ENCODE measurements at regions not wholly inside any gene's neighbourhood (a gene's known extent, or its start where the extent isn't known, plus 50 kb on each side); places are given as distances from the start of the nearest gene placed in this dataset.

DNA sequence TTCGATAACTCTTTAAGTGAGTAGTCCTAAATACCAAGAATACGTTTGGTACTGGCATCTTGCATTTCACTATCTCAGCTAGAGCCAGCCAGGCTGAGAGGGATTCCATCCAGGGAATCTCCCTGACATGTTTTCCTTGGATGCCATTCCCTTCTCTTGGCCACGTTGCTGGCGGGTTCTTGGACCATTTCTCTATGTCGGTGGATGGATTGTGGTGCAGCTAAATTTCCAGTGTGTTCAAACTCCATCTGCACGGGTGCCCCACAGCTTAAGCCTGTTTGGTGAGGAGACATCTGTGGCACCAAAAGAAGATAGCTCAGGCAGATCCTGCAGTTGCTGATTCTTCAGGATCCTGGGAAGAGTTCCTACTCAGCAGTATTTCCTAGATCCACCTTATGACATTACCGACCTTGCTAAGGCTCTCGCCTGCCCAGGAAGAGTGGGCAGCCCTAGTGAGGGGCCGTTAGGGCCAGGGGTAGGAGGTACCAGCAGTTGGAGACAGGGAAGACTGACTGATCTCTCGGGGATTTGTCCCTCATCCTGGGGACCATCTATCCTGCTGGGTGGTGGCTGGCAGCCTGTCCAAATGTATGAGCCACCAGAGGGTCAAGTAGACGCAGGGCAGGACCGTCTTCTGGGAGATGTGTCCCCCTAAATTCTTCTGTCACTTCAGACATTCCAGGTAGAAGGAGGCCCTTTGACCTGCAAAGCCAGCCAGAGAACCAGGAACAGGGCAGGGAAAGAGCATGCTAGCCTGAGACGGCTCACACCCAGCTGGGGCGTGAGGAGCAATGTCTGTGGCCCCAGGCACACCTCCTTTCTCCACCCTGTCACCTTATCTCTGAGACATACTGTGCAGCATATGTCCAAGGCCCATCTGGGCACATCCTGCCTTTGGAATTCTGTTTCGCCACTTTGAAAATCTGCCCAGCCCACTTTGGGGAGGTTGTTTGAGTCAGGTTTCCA lies 72.6 kb upstream of the CAPRIN2 start:
- no peak for DNase-seq

DNA sequence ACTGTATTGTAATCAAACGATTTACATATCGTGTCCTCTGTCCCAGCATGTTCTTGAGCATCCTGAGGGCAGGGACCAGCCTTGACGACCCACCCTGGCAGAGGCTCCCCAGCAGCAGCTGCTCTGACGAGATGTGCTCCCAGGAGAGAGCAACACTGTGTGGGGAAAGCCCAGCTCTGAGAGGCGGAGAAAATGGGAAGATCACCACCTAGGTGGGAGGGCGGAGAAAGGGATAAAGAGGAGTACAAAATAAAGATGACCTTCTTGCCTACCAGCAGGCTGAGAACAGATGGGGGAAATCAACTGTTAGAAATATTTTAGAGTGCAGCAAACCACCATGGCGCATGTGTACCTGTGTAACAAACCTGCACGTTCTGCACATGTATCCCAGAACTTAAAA lies 71.5 kb upstream of the CAPRIN2 start:
- DNase-seq = no peak

DNA sequence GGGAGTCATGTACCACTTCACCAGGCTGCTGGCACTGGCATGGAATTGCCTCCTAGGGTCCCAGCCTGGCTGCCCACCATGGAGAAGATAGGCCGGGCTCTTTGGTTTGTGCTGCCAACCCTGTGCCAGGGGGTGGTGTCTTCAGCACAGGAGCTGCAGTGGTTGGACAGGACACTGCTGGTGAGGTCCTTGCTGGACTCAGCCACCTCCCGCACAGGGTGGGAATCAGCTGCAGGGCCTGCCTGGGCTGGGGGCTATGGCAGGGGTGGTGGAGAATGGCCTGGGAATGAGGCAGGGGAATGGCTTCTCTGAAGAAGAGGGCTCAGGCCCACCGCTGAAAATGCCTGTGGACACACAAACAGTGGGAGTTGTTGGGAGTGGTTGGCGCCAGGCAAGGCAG lies 70.6 kb upstream of the CAPRIN2 start:
- DNase-seq = no peak

- DNase-seq = no peak
Observed at GRCh38 chr12:30824311-30824710, 69.6 kb upstream of the CAPRIN2 start.

DNA sequence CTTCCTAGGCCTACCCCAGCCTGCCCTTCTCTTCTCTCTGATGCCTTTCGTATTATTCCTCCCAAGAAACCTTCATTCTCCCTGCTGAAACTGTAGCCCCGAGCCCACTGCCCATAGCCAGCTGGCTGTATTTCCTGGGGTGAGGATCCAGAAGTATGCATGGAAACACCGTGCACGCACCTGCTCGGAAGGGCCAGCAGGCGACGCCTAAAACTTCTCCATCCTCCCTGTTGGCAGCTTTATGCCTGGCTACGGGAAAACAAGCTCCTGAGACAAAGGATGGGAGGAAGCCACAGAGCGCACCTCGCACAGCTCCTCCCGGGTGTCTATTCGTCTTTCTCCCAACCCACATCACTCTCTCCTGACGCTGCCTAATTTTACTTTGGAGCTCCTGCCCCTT lies 69.0 kb upstream of the CAPRIN2 start:
- no peak for DNase-seq

DNA sequence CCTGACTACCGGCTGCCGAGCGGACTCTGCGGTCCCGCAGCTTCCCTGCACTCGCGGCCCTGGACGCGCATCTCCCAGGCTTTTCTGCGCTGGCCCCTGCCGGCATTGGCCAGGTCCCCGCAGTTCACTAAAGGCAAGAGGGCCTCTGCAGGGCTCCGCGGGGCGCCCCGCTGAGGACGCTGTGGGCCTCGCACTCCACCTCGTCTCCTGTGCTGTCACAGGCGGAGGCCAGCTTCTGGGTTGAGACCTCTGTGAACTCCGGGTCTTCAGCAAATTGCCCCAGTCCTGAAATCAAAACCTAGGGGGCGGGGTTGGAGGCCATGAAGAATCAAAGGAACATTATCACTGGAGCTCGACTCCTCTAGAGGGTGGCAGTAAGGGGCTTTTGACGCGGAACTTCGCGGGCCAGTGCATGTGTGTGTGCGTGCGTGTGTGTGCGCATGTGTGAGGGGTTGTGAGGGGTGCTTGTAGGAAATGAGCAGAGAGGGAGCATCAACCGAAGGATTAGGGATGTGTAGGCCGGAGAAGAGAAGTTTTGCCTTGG lies 68.5 kb upstream of the CAPRIN2 start:
- DNase-seq = peak in 2 of 6 experiments; percentile 37 to 55

DNA sequence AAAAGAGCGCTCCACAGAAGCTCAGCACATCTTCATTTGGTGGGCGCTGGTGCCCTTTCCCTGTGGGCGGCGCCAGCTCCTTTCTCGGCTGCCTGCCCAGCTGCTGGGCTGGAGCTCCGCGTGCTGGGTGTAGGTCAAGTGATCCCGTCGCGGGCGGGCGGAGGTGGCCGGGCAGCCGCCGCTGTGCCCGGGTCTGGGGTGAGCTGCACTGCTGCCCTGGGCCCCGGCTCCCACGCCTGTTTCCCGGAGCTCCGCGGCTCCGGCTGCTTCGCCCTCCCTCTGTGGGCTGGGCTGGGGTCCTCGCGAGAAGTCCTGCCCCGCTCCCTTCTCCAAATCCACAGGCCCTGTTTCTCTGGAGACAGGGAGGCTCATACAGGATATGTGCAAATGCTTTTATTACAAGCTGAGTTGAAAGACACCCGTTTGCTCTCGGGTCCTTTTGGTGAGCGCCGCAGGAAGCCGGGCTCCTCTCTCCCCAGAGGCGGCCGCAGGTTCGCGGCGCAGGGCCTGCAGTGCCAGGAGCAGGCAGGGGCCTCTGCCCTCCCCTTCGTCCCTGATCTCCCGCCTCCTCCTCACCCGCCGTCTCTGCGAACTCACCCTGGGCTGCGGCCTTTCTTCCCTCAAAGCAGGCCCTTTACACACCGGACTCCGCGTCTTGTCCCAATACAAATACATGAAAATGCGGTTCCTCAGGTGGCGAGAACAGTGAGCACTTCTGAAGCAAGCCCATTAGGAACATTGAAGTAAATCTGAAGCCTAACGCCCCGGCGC lies 67.8 kb upstream of the CAPRIN2 start:
- peak in 3 of 6 experiments; percentile 7 to 55 (median 49) for DNase-seq

DNA sequence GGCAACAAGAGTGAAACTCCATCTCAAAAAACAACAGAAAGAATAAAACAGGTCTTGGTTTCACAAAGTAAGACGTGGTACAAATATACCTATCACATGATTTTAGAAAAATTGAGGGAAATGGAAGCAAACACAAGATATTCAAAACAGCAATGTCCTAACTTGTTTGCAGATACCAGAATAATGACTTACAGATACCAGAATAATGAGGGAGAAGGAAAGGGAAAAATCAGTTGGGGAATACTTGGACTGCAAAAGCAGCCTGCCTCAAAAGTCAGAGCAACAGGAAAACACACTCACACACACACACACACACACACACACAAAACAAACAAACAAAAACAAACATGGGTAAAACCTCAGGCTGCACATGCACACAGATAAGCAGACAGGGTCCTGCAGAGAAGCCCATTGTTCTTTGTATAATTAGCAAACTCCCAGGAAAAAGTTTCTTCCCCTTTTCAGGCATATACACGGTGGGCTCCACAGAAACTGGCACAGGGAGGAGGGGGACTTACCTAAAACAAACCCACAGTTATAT lies 65.7 kb upstream of the CAPRIN2 start:
- no peak for DNase-seq

DNA sequence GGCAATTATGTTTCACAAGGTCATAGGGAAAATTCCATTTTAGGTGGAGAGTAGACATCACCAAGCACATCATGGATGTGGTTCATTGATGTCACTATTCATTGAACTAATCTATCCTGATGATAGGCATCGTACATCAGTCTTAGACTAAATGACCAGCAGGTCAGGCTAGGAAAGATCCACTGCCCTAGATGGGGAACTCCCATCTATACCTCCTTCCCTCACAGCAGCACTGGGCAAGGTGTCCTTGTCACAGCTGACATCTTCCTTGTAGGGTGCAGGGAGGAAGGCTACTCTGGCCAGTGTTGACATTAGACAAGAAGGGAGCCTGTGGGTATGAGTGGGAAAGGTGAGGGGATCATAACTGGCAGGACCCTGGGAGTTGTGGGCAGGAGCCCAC lies 63.8 kb upstream of the CAPRIN2 start:
- no peak for DNase-seq

DNA sequence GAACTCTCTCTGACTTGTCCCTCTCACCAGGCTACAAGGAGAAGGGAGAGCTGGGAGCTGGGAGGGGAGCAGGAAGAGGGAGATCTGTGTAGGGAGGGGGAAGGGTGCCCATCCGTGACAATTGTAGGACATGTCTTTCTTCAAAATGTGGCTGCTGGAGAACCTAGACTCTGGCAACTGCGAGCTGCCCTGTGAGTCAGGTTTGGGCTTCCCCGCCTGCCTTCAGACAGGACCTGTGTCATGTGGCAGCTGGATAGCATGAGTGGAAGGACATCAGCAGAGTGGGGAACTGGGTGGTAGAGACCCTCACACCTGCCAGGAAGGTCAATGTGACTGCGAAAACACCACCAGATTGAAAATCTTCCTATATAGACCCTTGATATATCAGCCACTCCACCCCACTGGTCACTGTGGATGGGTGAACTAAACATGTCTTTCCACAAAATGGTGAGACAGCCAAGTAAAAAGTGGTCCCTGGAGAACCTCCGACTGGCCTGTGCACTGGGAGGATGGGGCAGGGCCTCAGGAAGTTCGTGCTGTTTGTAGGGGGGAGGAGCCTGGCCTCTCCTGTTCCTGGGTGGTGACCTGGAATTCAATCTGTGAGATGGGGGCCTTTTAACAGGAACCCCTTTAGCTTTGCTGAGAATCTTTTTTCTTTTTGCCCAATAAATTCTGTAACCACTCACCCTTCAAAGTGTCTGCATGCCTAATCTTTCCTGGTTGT lies 62.2 kb upstream of the CAPRIN2 start:
- no peak for DNase-seq

- DNase-seq = no peak
Observed at GRCh38 chr12:30814295-30814655, 59.5 kb upstream of the CAPRIN2 start.

- no peak for DNase-seq
Observed at GRCh38 chr12:30813525-30814294, 59.0 kb upstream of the CAPRIN2 start.

DNA sequence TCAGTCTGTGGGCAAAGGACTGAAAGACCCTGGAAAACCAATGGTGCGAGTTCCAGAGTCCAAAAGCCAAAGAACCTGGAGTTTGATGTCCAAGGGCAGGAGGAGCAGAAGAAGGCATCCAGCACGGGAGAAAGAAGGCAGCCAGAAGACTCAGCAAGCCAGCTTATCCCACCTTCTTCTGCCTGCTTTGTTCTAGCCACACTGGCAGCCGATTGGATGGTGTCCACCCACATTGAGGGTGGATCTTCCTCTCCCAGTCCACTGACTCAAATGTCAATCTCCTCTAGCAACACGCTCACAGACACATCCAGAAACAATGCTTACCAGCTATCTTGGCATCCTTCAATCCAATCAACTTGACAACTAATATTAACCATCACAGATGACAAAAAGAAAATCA lies 57.2 kb upstream of the CAPRIN2 start:
- no peak for DNase-seq

DNA sequence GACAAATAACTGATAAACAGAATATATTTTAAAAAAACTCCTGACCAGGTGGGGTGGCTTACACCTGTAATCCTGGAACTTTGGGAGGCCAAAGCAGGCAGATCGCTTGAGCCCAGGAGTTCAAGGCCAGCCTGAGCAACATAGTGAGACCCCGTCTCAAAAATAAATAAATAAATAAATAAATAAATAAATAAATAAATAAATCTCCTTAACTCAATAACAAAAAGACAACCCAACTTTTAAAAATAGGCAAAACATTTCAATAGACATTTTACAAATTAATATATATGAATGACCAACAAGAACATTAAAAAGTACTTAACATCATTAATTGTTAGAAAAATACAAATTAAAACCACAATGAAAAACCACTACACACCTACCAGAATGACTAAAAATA lies 56.2 kb upstream of the CAPRIN2 start:
- no peak for DNase-seq

DNA sequence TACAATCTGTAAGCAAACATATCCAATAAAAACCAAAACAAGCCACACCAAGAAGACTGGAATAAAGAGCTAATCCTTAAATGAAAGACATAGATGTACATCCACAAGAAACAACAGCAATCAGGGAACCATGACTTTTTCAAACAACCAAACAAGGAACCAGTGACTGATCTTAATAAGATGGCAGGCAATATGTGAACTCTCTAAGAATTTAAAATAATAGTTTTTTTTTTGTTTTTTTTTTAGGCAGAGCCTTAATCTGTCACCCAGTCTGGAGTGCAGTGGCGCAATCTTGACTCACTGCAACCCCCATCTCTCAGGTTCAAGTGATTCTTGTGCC lies 52.9 kb upstream of the CAPRIN2 start:
- no peak for DNase-seq

GRCh38 chr12:30806989-30807694 lies 52.4 kb upstream of the CAPRIN2 start:
- peak in 4 of 6 experiments; percentile 5 to 61 (median 36) for DNase-seq

DNA sequence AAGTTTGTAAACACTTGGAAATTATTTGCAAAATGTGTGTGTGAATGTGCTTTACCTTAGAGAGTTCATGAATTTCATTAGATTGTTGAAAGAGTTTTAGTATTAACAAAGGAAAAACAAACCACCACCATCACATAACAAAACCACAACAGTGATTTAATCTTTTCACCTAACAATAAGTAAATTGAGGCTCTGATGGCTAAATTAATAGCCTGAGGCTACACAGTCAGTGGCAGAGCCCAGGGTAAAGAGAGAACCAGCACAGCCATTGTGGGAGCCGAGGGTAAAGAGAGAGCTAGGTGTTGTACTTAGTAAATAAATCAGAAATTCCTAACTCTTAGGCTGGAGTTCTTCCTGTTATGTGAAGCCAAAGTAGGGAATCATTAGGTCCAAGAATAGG lies 51.2 kb upstream of the CAPRIN2 start:
- no peak for DNase-seq
